ENCODE measurements at regions not wholly inside any gene's neighbourhood (a gene's known extent, or its start where the extent isn't known, plus 50 kb on each side); places are given as distances from the start of the nearest gene placed in this dataset.

- H3K4me1 ChIP-seq (replicated peaks) = no peaks in the 10 kb centered on the region
- no peaks in the 10 kb centered on the region for H3K9me3 ChIP-seq (replicated peaks)
- no peak overlapping the region for H3K27ac ChIP-seq
- DNase-seq (ENCODE audit: low read depth in 1 of 2, low spot score in 2 of 2) = no peak
- H3K36me3 ChIP-seq = no peaks in the 10 kb centered on the region
- no peak overlapping the region for H3K4me3 ChIP-seq
- H3K27me3 ChIP-seq (replicated peaks) = peaks cover 8% of the 10 kb centered on the region
These were observed 92.3 kb upstream of the SEPTIN5 start for GRCh38 chr22:19622061-19622441.

- peaks cover 8% of the 10 kb centered on the region for H3K27me3 ChIP-seq (replicated peaks)
- H3K4me1 ChIP-seq (replicated peaks) = no peaks in the 10 kb centered on the region
- H3K36me3 ChIP-seq = no peaks in the 10 kb centered on the region
- H3K9me3 ChIP-seq (replicated peaks) = no peaks in the 10 kb centered on the region
- no peak overlapping the region for H3K4me3 ChIP-seq
- no peak overlapping the region for H3K27ac ChIP-seq
- no peak for DNase-seq (ENCODE audit: low read depth in 1 of 2, low spot score in 2 of 2)
These were observed 88.8 kb upstream of the SEPTIN5 start for GRCh38 chr22:19625331-19626041.

- Histone ChIP-seq H3K27ac (no peak overlapping the region), H3K36me3 (no peaks in the 10 kb centered on the region), H3K4me1 (replicated peaks) (no peaks in the 10 kb centered on the region), H3K27me3 (replicated peaks) (peaks cover 8% of the 10 kb centered on the region), H3K4me3 (no peak overlapping the region), H3K9me3 (replicated peaks) (no peaks in the 10 kb centered on the region)
- DNase-seq (ENCODE audit: low read depth in 1 of 2, low spot score in 2 of 2) = no peak
These were observed 88.2 kb upstream of the SEPTIN5 start for GRCh38 chr22:19626042-19626587.

- Histone ChIP-seq H3K4me1 (replicated peaks) (no peaks in the 10 kb centered on the region), H3K36me3 (no peaks in the 10 kb centered on the region), H3K27ac (no peak overlapping the region), H3K27me3 (replicated peaks) (peaks cover 6% of the 10 kb centered on the region), H3K9me3 (replicated peaks) (no peaks in the 10 kb centered on the region), H3K4me3 (no peak overlapping the region)
- no peak for DNase-seq (ENCODE audit: low read depth in 1 of 2, low spot score in 2 of 2)
These were observed 87.6 kb upstream of the SEPTIN5 start for GRCh38 chr22:19626666-19627065.

- H3K4me1 ChIP-seq (replicated peaks) = no peaks in the 10 kb centered on the region
- H3K36me3 ChIP-seq = no peaks in the 10 kb centered on the region
- DNase-seq (ENCODE audit: low read depth in 1 of 2, low spot score in 2 of 2) = no peak
- H3K27ac ChIP-seq = no peak overlapping the region
- H3K9me3 ChIP-seq (replicated peaks) = no peaks in the 10 kb centered on the region
- no peak overlapping the region for H3K4me3 ChIP-seq
- H3K27me3 ChIP-seq (replicated peaks) = 0 out of 2 replicates have a peak, but pooled peaks cover 2% of the 10 kb centered on the region
These were observed 86.1 kb upstream of the SEPTIN5 start for GRCh38 chr22:19628038-19628776.

GRCh38 chr22:19629331-19629719 lies 85.0 kb upstream of the SEPTIN5 start:
- H3K27ac ChIP-seq = no peak overlapping the region
- H3K36me3 ChIP-seq = no peaks in the 10 kb centered on the region
- H3K9me3 ChIP-seq (replicated peaks) = no peaks in the 10 kb centered on the region
- H3K4me3 ChIP-seq = no peak overlapping the region
- no peaks in the 10 kb centered on the region for H3K4me1 ChIP-seq (replicated peaks)
- no peak for DNase-seq (ENCODE audit: low read depth in 1 of 2, low spot score in 2 of 2)
- H3K27me3 ChIP-seq (replicated peaks) = 0 out of 2 replicates have a peak, but pooled peaks cover 2% of the 10 kb centered on the region

GRCh38 chr22:19629720-19630419 lies 84.4 kb upstream of the SEPTIN5 start:
- Histone ChIP-seq H3K27me3 (replicated peaks) (no peaks in the 10 kb centered on the region), H3K36me3 (no peaks in the 10 kb centered on the region), H3K4me3 (no peak overlapping the region), H3K27ac (no peak overlapping the region), H3K4me1 (replicated peaks) (no peaks in the 10 kb centered on the region), H3K9me3 (replicated peaks) (no peaks in the 10 kb centered on the region)
- DNase-seq (ENCODE audit: low read depth in 1 of 2, low spot score in 2 of 2) = peak; percentile 68 to 79

- Histone ChIP-seq H3K4me1 (replicated peaks) (no peaks in the 10 kb centered on the region), H3K9me3 (replicated peaks) (no peaks in the 10 kb centered on the region), H3K27ac (no peak overlapping the region), H3K27me3 (replicated peaks) (no peaks in the 10 kb centered on the region), H3K36me3 (no peaks in the 10 kb centered on the region), H3K4me3 (no peak overlapping the region)
- DNase-seq (ENCODE audit: low read depth in 1 of 2, low spot score in 2 of 2) = no peak
These were observed 83.7 kb upstream of the SEPTIN5 start for GRCh38 chr22:19630614-19631013.

- Histone ChIP-seq H3K4me1 (replicated peaks) (no peaks in the 10 kb centered on the region), H3K9me3 (replicated peaks) (no peaks in the 10 kb centered on the region), H3K27ac (no peak overlapping the region), H3K36me3 (no peaks in the 10 kb centered on the region), H3K4me3 (no peak overlapping the region), H3K27me3 (replicated peaks) (no peaks in the 10 kb centered on the region)
- peak; percentile 32 to 66 for DNase-seq (ENCODE audit: low read depth in 1 of 2, low spot score in 2 of 2)
These were observed 82.2 kb upstream of the SEPTIN5 start for GRCh38 chr22:19631899-19632667.

GRCh38 chr22:19632668-19633148 lies 81.6 kb upstream of the SEPTIN5 start:
- Histone ChIP-seq H3K27me3 (replicated peaks) (no peaks in the 10 kb centered on the region), H3K27ac (no peak overlapping the region), H3K4me1 (replicated peaks) (no peaks in the 10 kb centered on the region), H3K9me3 (replicated peaks) (no peaks in the 10 kb centered on the region), H3K36me3 (no peaks in the 10 kb centered on the region), H3K4me3 (no peak overlapping the region)
- DNase-seq (ENCODE audit: low read depth in 1 of 2, low spot score in 2 of 2) = no peak

GRCh38 chr22:19634226-19634975 lies 79.9 kb upstream of the SEPTIN5 start:
- no peaks in the 10 kb centered on the region for H3K9me3 ChIP-seq (replicated peaks)
- DNase-seq (ENCODE audit: low read depth in 1 of 2, low spot score in 2 of 2) = no peak
- H3K27ac ChIP-seq = no peak overlapping the region
- no peak overlapping the region for H3K4me3 ChIP-seq
- no peaks in the 10 kb centered on the region for H3K4me1 ChIP-seq (replicated peaks)
- H3K27me3 ChIP-seq (replicated peaks) = no peaks in the 10 kb centered on the region
- no peaks in the 10 kb centered on the region for H3K36me3 ChIP-seq

- H3K27ac ChIP-seq = no peak overlapping the region
- H3K9me3 ChIP-seq (replicated peaks) = no peaks in the 10 kb centered on the region
- no peaks in the 10 kb centered on the region for H3K36me3 ChIP-seq
These were observed 78.7 kb upstream of the SEPTIN5 start for GRCh38 chr22:19635644-19636043.

More at GRCh38 chr22:19635644-19636043, 78.7 kb upstream of the SEPTIN5 start:
- Histone ChIP-seq H3K4me1 (replicated peaks) (no peaks in the 10 kb centered on the region), H3K4me3 (no peak overlapping the region), H3K27me3 (replicated peaks) (no peaks in the 10 kb centered on the region)
- DNase-seq (ENCODE audit: low read depth in 1 of 2, low spot score in 2 of 2) = no peak

Measured in SJSA1 (cell line).